ENCODE measurements at regions not wholly inside any gene's neighbourhood (a gene's known extent, or its start where the extent isn't known, plus 50 kb on each side); places are given as distances from the start of the nearest gene placed in this dataset.
A peak's percentile ranks its signal among the peaks of the same experiment; 100 is the strongest.
"Not testable (repeated sequence)": the region's sequence is repeated elsewhere in the genome, so short reads cannot be mapped to it uniquely, and the experiment has no call there.

DNA sequence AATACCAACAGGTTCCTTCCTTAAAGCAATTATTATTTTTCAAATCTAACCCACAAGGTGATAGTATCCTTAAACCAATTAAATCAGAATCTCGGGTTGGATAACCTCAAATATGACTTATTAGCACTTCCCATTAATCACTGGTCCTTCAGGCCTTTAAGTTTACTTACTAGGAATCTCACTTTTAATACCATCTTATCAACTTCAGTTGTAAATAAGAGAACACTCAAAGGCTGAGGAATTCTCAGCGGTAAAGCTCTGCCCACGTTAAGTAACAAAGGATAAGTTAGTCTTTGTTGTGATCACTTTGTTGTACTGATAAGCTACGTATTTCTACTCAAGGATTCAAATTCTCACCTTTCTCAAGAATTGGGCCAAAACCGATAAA is 82.0 kb downstream of the OR2B2 start:
- H3K27ac Mint-ChIP-seq (ENCODE audit: unreplicated experiment): peak overlapping the region; percentile 99
- H3K4me1 Mint-ChIP-seq (ENCODE audit: low read depth, unreplicated experiment): peaks cover 15% of the 10 kb centered on the region
- Histone ChIP-seq H3K27me3 (replicated peaks; ENCODE audit: control insufficient read depth, insufficient read depth, low read length) (no peaks in the 10 kb centered on the region), H3K9me3 (no peaks in the 10 kb centered on the region), H3K36me3 (ENCODE audit: control insufficient read depth, insufficient read depth, low read length) (no peaks in the 10 kb centered on the region; the same call in 1 of the 2 replicates), H3K4me1 (0 out of 2 replicates have a peak, but pooled peaks cover 9% of the 10 kb centered on the region), H3K4me3 (ENCODE audit: low read depth, low read length) (peak overlapping the region; percentile 53)
- ChIA-PET POLR2A (interaction anchor here (1.3 to 9.8 kb wide), 4 partner anchors 20 to 63 kb away, joined by 6 to 325 read pairs (median 16); a partner anchor contains a TSS), CTCF (no interaction called here)
- no peak for DNase-seq
- H3K9me3 Mint-ChIP-seq (ENCODE audit: unreplicated experiment): no peaks in the 10 kb centered on the region
- TF ChIP-seq, protein P1, sequence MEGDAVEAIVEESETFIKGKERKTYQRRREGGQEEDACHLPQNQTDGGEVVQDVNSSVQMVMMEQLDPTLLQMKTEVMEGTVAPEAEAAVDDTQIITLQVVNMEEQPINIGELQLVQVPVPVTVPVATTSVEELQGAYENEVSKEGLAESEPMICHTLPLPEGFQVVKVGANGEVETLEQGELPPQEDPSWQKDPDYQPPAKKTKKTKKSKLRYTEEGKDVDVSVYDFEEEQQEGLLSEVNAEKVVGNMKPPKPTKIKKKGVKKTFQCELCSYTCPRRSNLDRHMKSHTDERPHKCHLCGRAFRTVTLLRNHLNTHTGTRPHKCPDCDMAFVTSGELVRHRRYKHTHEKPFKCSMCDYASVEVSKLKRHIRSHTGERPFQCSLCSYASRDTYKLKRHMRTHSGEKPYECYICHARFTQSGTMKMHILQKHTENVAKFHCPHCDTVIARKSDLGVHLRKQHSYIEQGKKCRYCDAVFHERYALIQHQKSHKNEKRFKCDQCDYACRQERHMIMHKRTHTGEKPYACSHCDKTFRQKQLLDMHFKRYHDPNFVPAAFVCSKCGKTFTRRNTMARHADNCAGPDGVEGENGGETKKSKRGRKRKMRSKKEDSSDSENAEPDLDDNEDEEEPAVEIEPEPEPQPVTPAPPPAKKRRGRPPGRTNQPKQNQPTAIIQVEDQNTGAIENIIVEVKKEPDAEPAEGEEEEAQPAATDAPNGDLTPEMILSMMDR (IDR thresholded peaks at IDR 0.05; ENCODE audit: insufficient read depth in 1 of 2, low read depth in 1 of 2, low read length in 1 of 2, severe bottlenecking in 1 of 2, unreplicated experiment in 1 of 2): no peak
- peak overlapping the region; percentile 95 for H3K4me3 Mint-ChIP-seq (ENCODE audit: unreplicated experiment)
- no TSS peak for BruUV-seq (replicated peaks)
- intact Hi-C loops (cut with micrococcal nuclease; ENCODE audit: unreplicated experiment): loop anchor here (10.0 kb wide), 2 partner anchors 1555 to 1805 kb away; a partner anchor contains a TSS
- H3K36me3 Mint-ChIP-seq (ENCODE audit: insufficient read depth, unreplicated experiment): peaks cover 70% of the 10 kb centered on the region
- H3K27me3 Mint-ChIP-seq (ENCODE audit: insufficient read depth, unreplicated experiment): peaks cover 3% of the 10 kb centered on the region

DNA sequence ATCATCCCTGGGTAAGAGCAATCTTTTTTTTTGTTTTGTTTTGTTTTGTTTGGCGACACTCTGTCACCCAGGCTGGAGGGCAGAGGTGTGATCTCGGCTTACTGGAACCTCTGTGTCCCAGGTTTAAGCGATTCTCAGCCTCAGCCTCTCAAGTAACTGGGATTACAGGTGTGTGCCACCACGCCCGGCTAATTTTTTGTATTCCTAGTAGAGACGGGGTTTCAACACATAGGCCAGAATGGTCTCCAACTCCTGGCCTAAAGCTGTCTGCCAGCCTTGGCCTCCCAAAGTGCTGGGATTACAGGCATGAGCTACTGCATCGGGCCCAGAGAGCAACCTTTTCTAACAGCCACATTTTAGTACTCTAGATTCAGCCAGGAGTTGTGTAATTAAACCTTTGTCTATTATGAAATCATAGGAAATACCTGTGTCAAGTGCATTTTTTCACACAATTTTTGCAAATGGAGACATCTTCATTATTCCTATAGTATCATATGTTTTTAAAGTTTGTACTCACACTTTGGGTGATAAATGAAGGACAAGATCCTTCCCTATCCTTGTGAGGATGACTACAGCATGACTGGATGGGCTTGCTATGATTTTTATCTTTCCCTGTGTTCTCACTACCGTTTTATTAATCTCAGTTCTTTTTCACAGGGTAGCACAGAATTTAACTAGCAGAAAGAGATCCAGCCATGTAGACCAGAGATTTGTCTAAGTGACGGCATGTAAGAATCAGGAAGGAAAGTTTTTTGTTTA is 82.6 kb downstream of the OR2B2 start:
- no peak for DNase-seq

DNA sequence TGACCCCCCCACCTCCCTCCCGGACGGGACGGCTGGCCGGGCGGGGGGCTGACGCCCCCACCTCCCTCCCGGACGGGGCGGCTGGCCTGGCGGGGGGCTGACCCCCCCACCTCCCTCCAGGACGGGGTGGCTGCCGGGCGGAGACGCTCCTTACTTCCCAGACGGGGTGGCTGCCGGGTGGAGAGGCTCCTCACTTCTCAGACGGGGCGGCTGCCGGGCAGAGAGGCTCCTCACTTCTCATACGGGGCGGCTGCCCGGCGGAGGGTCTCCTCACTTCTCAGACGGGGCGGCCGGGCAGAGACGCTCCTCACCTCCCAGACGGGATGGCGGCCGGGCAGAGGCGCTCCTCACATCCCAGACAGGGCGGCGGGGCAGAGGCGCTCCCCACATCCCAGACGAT is 84.7 kb downstream of the OR2B2 start:
- H3K9me3 Mint-ChIP-seq (ENCODE audit: unreplicated experiment); H3K27ac Mint-ChIP-seq (ENCODE audit: unreplicated experiment); H3K27me3 ChIP-seq (replicated peaks; ENCODE audit: control insufficient read depth, insufficient read depth, low read length); intact Hi-C loops (cut with micrococcal nuclease; ENCODE audit: unreplicated experiment); H3K4me3 Mint-ChIP-seq (ENCODE audit: unreplicated experiment); H3K36me3 ChIP-seq (ENCODE audit: control insufficient read depth, insufficient read depth, low read length); DNase-seq; BruUV-seq (replicated peaks); H3K27me3 Mint-ChIP-seq (ENCODE audit: insufficient read depth, unreplicated experiment); H3K9me3 ChIP-seq; CTCF ChIA-PET; POLR2A ChIA-PET; H3K4me3 ChIP-seq (ENCODE audit: low read depth, low read length): not testable (repeated sequence)
- peaks cover 18% of the 10 kb centered on the region for H3K4me1 Mint-ChIP-seq (ENCODE audit: low read depth, unreplicated experiment)
- peaks cover 11% of the 10 kb centered on the region; the same call in 1 of the 2 replicates for H3K4me1 ChIP-seq
- peaks cover 71% of the 10 kb centered on the region for H3K36me3 Mint-ChIP-seq (ENCODE audit: insufficient read depth, unreplicated experiment)

More for the DNA sequence above, 82.6 kb downstream of the OR2B2 start:
- Histone ChIP-seq H3K27me3 (replicated peaks; ENCODE audit: control insufficient read depth, insufficient read depth, low read length) (no peaks in the 10 kb centered on the region), H3K9me3 (no peaks in the 10 kb centered on the region), H3K4me3 (ENCODE audit: low read depth, low read length) (peak overlapping the region; percentile 53), H3K36me3 (ENCODE audit: control insufficient read depth, insufficient read depth, low read length) (no peaks in the 10 kb centered on the region; the same call in 1 of the 2 replicates), H3K4me1 (0 out of 2 replicates have a peak, but pooled peaks cover 4% of the 10 kb centered on the region)
- peaks cover 7% of the 10 kb centered on the region for H3K27me3 Mint-ChIP-seq (ENCODE audit: insufficient read depth, unreplicated experiment)
- intact Hi-C loops (cut with micrococcal nuclease; ENCODE audit: unreplicated experiment): loop anchor here (10.0 kb wide), 2 partner anchors 1555 to 1805 kb away; a partner anchor contains a TSS
- TF ChIP-seq, protein P1 (IDR thresholded peaks at IDR 0.05; ENCODE audit: insufficient read depth in 1 of 2, low read depth in 1 of 2, low read length in 1 of 2, severe bottlenecking in 1 of 2, unreplicated experiment in 1 of 2): no peak
- ChIA-PET CTCF (no interaction called here), POLR2A (interaction anchor here (1.2 to 9.8 kb wide), 4 partner anchors 15 to 64 kb away, joined by 3 to 325 read pairs (median 15); a partner anchor contains a TSS)
- H3K36me3 Mint-ChIP-seq (ENCODE audit: insufficient read depth, unreplicated experiment): peaks cover 70% of the 10 kb centered on the region
- H3K4me3 Mint-ChIP-seq (ENCODE audit: unreplicated experiment): peak overlapping the region; percentile 95
- H3K27ac Mint-ChIP-seq (ENCODE audit: unreplicated experiment): peak overlapping the region; percentile 99
- BruUV-seq (replicated peaks): no TSS peak
- H3K4me1 Mint-ChIP-seq (ENCODE audit: low read depth, unreplicated experiment): peaks cover 15% of the 10 kb centered on the region
- H3K9me3 Mint-ChIP-seq (ENCODE audit: unreplicated experiment): no peaks in the 10 kb centered on the region

DNA sequence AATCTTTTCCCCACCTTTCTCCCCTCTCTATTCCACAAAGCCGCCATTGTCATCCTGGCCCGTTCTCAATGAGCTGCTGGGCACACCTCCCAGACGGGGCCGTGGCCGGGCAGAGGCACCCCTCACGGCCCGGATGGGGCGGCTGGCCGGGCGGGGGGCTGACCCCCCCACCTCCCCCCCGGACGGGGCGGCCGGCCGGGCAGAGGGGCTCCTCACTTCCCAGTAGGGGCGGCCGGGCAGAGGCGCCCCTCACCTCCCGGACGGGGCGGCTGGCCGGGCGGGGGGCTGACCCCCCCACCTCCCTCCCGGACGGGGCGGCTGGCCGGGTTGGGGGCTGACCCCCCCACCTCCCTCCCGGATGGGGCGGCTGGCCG is 85.6 kb downstream of the OR2B2 start:
- H3K27ac Mint-ChIP-seq (ENCODE audit: unreplicated experiment); POLR2A ChIA-PET; H3K9me3 Mint-ChIP-seq (ENCODE audit: unreplicated experiment); BruUV-seq (replicated peaks); H3K27me3 Mint-ChIP-seq (ENCODE audit: insufficient read depth, unreplicated experiment); DNase-seq; H3K4me3 Mint-ChIP-seq (ENCODE audit: unreplicated experiment); H3K4me3 ChIP-seq (ENCODE audit: low read depth, low read length); H3K27me3 ChIP-seq (replicated peaks; ENCODE audit: control insufficient read depth, insufficient read depth, low read length); CTCF ChIA-PET; intact Hi-C loops (cut with micrococcal nuclease; ENCODE audit: unreplicated experiment); H3K36me3 ChIP-seq (ENCODE audit: control insufficient read depth, insufficient read depth, low read length); H3K9me3 ChIP-seq: not testable (repeated sequence)
- Mint-ChIP-seq H3K4me1 (ENCODE audit: low read depth, unreplicated experiment) (peaks cover 18% of the 10 kb centered on the region), H3K36me3 (ENCODE audit: insufficient read depth, unreplicated experiment) (peaks cover 69% of the 10 kb centered on the region)
- peaks cover 11% of the 10 kb centered on the region; the same call in 1 of the 2 replicates for H3K4me1 ChIP-seq

DNA sequence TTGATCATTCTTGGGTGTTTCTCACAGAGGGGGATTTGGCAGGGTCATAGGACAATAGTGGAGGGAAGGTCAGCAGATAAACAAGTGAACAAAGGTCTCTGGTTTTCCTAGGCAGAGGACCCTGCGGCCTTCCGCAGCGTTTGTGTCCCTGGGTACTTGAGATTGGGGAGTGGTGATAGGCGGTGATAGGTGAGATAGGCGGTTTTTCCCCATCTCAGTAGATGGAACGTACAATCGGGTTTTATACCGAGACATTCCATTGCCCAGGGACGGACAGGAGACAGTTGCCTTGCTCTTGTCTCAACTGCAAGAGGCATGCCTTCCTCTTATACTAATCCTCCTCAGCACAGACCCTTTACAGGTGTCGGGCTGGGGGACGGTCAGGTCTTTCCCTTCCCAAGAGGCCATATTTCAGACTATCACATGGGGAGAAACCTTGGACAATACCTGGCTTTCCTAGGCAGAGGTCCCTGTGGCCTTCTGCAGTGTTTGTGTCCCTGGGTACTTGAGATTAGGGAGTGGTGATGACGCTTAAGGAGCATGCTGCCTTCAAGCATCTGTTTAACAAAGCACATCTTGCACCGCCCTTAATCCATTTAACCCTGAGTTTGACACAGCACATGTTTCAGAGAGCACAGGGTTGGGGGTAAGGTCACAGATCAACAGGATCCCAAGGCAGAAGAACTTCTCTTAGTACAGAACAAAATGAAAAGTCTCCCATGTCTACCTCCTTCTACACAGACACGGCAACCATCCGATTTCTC is 86.2 kb downstream of the OR2B2 start:
- BruUV-seq (replicated peaks); H3K4me3 ChIP-seq (ENCODE audit: low read depth, low read length); H3K27me3 ChIP-seq (replicated peaks; ENCODE audit: control insufficient read depth, insufficient read depth, low read length); intact Hi-C loops (cut with micrococcal nuclease; ENCODE audit: unreplicated experiment); H3K36me3 ChIP-seq (ENCODE audit: control insufficient read depth, insufficient read depth, low read length); DNase-seq; CTCF ChIA-PET; H3K9me3 Mint-ChIP-seq (ENCODE audit: unreplicated experiment); H3K27me3 Mint-ChIP-seq (ENCODE audit: insufficient read depth, unreplicated experiment); H3K9me3 ChIP-seq: not testable (repeated sequence)
- Mint-ChIP-seq H3K4me3 (ENCODE audit: unreplicated experiment) (peak overlapping the region; percentile 89), H3K4me1 (ENCODE audit: low read depth, unreplicated experiment) (peaks cover 18% of the 10 kb centered on the region), H3K36me3 (ENCODE audit: insufficient read depth, unreplicated experiment) (peaks cover 64% of the 10 kb centered on the region), H3K27ac (ENCODE audit: unreplicated experiment) (peak overlapping the region; percentile 97)
- POLR2A ChIA-PET: interaction anchor here (5.1 kb wide), 1 partner anchor 68 kb away, joined by 57 read pairs; a partner anchor contains a TSS
- peaks cover 11% of the 10 kb centered on the region; the same call in 1 of the 2 replicates for H3K4me1 ChIP-seq
